OCI-LY1 (cell line): ENCODE measurements at regions not wholly inside any gene's neighbourhood (a gene's known extent, or its start where the extent isn't known, plus 50 kb on each side); places are given as distances from the start of the nearest gene placed in this dataset.

Source experiments
- CTCF ChIP-seq: fragments of 200-600 bp; sonication (generic), shearing (Covaris generic); IDR thresholded peaks from 2 replicates; pipeline ENCODE4 v1.5.1; 2017; ENCODE audit warnings: mild to moderate bottlenecking, antibody characterized with exemption, low read length, moderate library complexity, mixed read lengths
- EZH2 ChIP-seq: fragments of 200-600 bp; sonication (generic), shearing (Covaris generic); IDR thresholded peaks from 2 replicates; pipeline ENCODE4 v1.8.0; 2017; ENCODE audit warnings: borderline replicate concordance, mixed run types, mild to moderate bottlenecking, antibody characterized with exemption, low read length, moderate library complexity, mixed read lengths

- TF ChIP-seq EZH2 = no peak
- no peak for TF ChIP-seq CTCF
These were observed 506.9 kb downstream of the TLE1 start for GRCh38 chr9:81182431-81182830.
